HCT116 (cell line): ENCODE measurements at regions not wholly inside any gene's neighbourhood (a gene's known extent, or its start where the extent isn't known, plus 50 kb on each side); places are given as distances from the start of the nearest gene placed in this dataset.

Experiments used
- ATAC-seq: fragments of 200-7000 bp; cut with Tn5 transposase; 2 replicates; pipeline ENCODE4 v1.9.1; 2020; ENCODE audit warnings: mild to moderate bottlenecking, moderate library complexity
- BruUV-seq: library from RNA; stranded (reverse); fragments of 400-500 nt; replicated peaks from 2 replicates; lab custom pipeline; 2021; lab: Mats Ljungman, UMichigan
- CTCF ChIA-PET: fragments of 300-600 bp; sonication (Branson Sonifier 250); formaldehyde crosslinking; loops from one replicate; lab custom pipeline; 2021; ENCODE audit warnings: antibody characterized with exemption; lab: Charles Lee
- POLR2A ChIA-PET: fragments of 300-600, 350-600 bp; sonication (Branson Sonifier 250); formaldehyde crosslinking; loops from one replicate; lab custom pipeline; 2021; ENCODE audit warnings: antibody characterized with exemption; lab: Charles Lee
- RAD21 ChIA-PET, 2 experiments: fragments of 300-600 bp; sonication (Branson Sonifier 250); formaldehyde crosslinking; loops; one replicate each; lab custom pipeline; 2023; ENCODE audit warnings: low total read pairs in 2 of 2; ENCODE audit not compliant: uncharacterized antibody in 2 of 2, unreplicated experiment in 2 of 2, low non-redundant PET in 1 of 2; lab: Charles Lee
- DNase-seq: peaks from one replicate; pipeline ENCODE4 v3.0.0-alpha.2; 2010; ENCODE audit warnings: low read depth, low spot score
- H2AFZ ChIP-seq: fragments of 200-600 bp; shearing (Covaris generic), sonication (generic); 2 replicates; pipeline ENCODE4 v1.6.1; 2017; ENCODE audit warnings: low read depth, mixed run types, mixed read lengths, antibody characterized with exemption, low read length; ENCODE audit not compliant: poor library complexity, severe bottlenecking
- H3K27ac ChIP-seq: 2 replicates; pipeline ENCODE4 v1.5.1; 2012; ENCODE audit warnings: low read depth, low read length
- H3K27me3 ChIP-seq: fragments of 200-600 bp; sonication (generic); 2 replicates; pipeline ENCODE4 v1.6.1; 2016; ENCODE audit warnings: mixed run types, low read length, mixed read lengths; ENCODE audit not compliant: insufficient read depth
- H3K36me3 ChIP-seq, 2 experiments: fragments of 200-500 bp in 1 of 2; fragments of 200-600 bp in 1 of 2; sonication (Bioruptor generic) in 1 of 2; sonication (generic) in 1 of 2; 2 replicates each; pipeline versions ENCODE4 v1.5.1 to v1.6.1; 2014 to 2016; ENCODE audit warnings: low read length in 2 of 2, inconsistent platforms in 1 of 2, mixed read lengths in 1 of 2, mixed run types in 1 of 2; ENCODE audit not compliant: insufficient read depth in 2 of 2, control insufficient read depth in 1 of 2
- H3K4me1 ChIP-seq, 2 experiments: fragments of 200-600 bp in 1 of 2; sonication (generic) in 1 of 2; 2 replicates each; pipeline versions ENCODE4 v1.5.1 to v1.6.1; 2012 to 2017; ENCODE audit warnings: low read length in 2 of 2, inconsistent platforms in 1 of 2, mild to moderate bottlenecking in 1 of 2, mixed read lengths in 1 of 2, mixed run types in 1 of 2, moderate library complexity in 1 of 2; ENCODE audit not compliant: insufficient read depth in 2 of 2, control insufficient read depth in 1 of 2
- H3K4me2 ChIP-seq: fragments of 200-600 bp; sonication (generic); 2 replicates; pipeline ENCODE4 v1.6.1; 2017; ENCODE audit warnings: mixed run types, low read length, mixed read lengths
- H3K4me3 ChIP-seq, 2 experiments: fragments of 200-600 bp in 1 of 2; sonication (generic) in 1 of 2; replicated peaks in 1 of 2; 2 replicates each; pipeline ENCODE4 v1.5.1; 2011 to 2016; ENCODE audit warnings: low read length in 2 of 2, control low read depth in 1 of 2, low read depth in 1 of 2, mild to moderate bottlenecking in 1 of 2, mixed read lengths in 1 of 2, mixed run types in 1 of 2
- H3K79me2 ChIP-seq: fragments of 200-600 bp; sonication (generic); 2 replicates; pipeline ENCODE4 v1.6.1; 2017; ENCODE audit warnings: mild to moderate bottlenecking, mixed run types, low read length, moderate library complexity, mixed read lengths; ENCODE audit not compliant: insufficient read depth
- H3K9ac ChIP-seq: fragments of 200-600 bp; sonication (generic); 2 replicates; pipeline ENCODE4 v1.6.1; 2016; ENCODE audit warnings: low read length, mixed read lengths
- H3K9me2 ChIP-seq: fragments of 200-600 bp; sonication (generic), shearing (Covaris generic); 2 replicates; pipeline ENCODE4 v1.6.1; 2017; ENCODE audit warnings: mixed run types, mild to moderate bottlenecking, moderate library complexity; ENCODE audit not compliant: insufficient read depth
- H3K9me3 ChIP-seq, 2 experiments: fragments of 200-500 bp in 1 of 2; fragments of 200-600 bp in 1 of 2; sonication (Bioruptor generic) in 1 of 2; sonication (generic) in 1 of 2; 2 replicates each; pipeline ENCODE4 v1.6.1; 2014 to 2017; ENCODE audit warnings: low read length in 2 of 2, mixed read lengths in 2 of 2, inconsistent platforms in 1 of 2, low read depth in 1 of 2, mild to moderate bottlenecking in 1 of 2, mixed run types in 1 of 2, moderate library complexity in 1 of 2; ENCODE audit not compliant: control insufficient read depth in 1 of 2, insufficient read depth in 1 of 2
- H4K20me1 ChIP-seq: fragments of 200-600 bp; sonication (generic), shearing (Covaris generic); 2 replicates; pipeline ENCODE4 v1.6.1; 2017; ENCODE audit warnings: mixed run types, mild to moderate bottlenecking, moderate library complexity; ENCODE audit not compliant: insufficient read depth
- CEBPB ChIP-seq: IDR thresholded peaks from 2 replicates; pipeline ENCODE4 v1.6.1; 2012; ENCODE audit warnings: low read depth
- EZH2phosphoT487 ChIP-seq: fragments of 200-600 bp; IDR thresholded peaks from 2 replicates; pipeline ENCODE4 v1.6.1; 2018; ENCODE audit warnings: antibody characterized with exemption, borderline replicate concordance
- FOSL1 ChIP-seq: IDR thresholded peaks from 2 replicates; pipeline ENCODE4 v1.6.1; 2012; ENCODE audit warnings: low read depth
- POLR2A ChIP-seq: IDR thresholded peaks from 2 replicates; pipeline ENCODE4 v1.7.0; 2011; ENCODE audit warnings: borderline replicate concordance; ENCODE audit not compliant: insufficient read depth, insufficient read length; ENCODE audit errors: extremely low read depth
- TCF7L2 ChIP-seq: IDR thresholded peaks from 2 replicates; pipeline ENCODE4 v1.7.0; 2011; ENCODE audit warnings: borderline replicate concordance, inconsistent platforms; ENCODE audit not compliant: insufficient read depth, insufficient read length; ENCODE audit errors: extremely low read depth
- ZFX ChIP-seq: fragments of 450-650 bp; IDR thresholded peaks from 2 replicates; pipeline ENCODE4 v1.6.1; 2017
- intact Hi-C: fragments of 100-400 bp; cut with micrococcal nuclease; formaldehyde crosslinking; loops from 2 replicates; pipeline ENCODE4 v1.10.0; 2022
- TF ChIP-seq, protein P1 (sequence below): IDR thresholded peaks from 2 replicates; pipeline ENCODE4 v1.6.1; 2011; ENCODE audit warnings: mild to moderate bottlenecking, low read length, moderate library complexity; ENCODE audit not compliant: insufficient replicate concordance; ENCODE audit errors: extremely low read depth
- TF ChIP-seq, protein P2 (sequence below): IDR thresholded peaks from 2 replicates; pipeline ENCODE4 v1.6.1; 2012; ENCODE audit warnings: low read depth
- TF ChIP-seq, protein P3 (sequence below): IDR thresholded peaks from 2 replicates; pipeline ENCODE4 v1.6.1; 2012

DNA sequence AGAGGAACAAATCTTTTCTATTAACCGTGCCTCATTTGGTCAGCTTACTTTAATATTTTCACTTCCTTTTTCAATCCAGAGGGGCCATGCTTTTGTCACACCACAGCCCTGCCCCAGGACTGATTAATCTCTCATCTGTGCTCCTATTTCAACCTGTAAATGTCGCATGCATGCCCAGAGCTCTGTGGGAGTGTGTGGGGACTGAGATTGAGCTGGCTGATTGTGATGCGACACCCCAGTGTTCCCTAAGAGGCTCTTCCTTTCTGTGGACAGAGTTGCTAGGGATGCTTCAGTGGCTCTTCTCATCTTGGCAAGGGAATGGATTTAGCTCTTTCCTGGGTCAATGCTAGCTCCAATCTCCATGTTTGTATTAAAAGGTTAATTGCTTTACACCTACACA is 249.6 kb downstream of the TDRD3 start:
- TF ChIP-seq, protein P1, sequence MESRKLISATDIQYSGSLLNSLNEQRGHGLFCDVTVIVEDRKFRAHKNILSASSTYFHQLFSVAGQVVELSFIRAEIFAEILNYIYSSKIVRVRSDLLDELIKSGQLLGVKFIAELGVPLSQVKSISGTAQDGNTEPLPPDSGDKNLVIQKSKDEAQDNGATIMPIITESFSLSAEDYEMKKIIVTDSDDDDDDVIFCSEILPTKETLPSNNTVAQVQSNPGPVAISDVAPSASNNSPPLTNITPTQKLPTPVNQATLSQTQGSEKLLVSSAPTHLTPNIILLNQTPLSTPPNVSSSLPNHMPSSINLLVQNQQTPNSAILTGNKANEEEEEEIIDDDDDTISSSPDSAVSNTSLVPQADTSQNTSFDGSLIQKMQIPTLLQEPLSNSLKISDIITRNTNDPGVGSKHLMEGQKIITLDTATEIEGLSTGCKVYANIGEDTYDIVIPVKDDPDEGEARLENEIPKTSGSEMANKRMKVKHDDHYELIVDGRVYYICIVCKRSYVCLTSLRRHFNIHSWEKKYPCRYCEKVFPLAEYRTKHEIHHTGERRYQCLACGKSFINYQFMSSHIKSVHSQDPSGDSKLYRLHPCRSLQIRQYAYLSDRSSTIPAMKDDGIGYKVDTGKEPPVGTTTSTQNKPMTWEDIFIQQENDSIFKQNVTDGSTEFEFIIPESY = no peak
- TF ChIP-seq, protein P2, sequence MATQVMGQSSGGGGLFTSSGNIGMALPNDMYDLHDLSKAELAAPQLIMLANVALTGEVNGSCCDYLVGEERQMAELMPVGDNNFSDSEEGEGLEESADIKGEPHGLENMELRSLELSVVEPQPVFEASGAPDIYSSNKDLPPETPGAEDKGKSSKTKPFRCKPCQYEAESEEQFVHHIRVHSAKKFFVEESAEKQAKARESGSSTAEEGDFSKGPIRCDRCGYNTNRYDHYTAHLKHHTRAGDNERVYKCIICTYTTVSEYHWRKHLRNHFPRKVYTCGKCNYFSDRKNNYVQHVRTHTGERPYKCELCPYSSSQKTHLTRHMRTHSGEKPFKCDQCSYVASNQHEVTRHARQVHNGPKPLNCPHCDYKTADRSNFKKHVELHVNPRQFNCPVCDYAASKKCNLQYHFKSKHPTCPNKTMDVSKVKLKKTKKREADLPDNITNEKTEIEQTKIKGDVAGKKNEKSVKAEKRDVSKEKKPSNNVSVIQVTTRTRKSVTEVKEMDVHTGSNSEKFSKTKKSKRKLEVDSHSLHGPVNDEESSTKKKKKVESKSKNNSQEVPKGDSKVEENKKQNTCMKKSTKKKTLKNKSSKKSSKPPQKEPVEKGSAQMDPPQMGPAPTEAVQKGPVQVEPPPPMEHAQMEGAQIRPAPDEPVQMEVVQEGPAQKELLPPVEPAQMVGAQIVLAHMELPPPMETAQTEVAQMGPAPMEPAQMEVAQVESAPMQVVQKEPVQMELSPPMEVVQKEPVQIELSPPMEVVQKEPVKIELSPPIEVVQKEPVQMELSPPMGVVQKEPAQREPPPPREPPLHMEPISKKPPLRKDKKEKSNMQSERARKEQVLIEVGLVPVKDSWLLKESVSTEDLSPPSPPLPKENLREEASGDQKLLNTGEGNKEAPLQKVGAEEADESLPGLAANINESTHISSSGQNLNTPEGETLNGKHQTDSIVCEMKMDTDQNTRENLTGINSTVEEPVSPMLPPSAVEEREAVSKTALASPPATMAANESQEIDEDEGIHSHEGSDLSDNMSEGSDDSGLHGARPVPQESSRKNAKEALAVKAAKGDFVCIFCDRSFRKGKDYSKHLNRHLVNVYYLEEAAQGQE = no peak
- TF ChIP-seq FOSL1 (no peak), TCF7L2 (no peak), POLR2A (no peak), ZFX (no peak), EZH2phosphoT487 (no peak), CEBPB (no peak)
- TF ChIP-seq, protein P3, sequence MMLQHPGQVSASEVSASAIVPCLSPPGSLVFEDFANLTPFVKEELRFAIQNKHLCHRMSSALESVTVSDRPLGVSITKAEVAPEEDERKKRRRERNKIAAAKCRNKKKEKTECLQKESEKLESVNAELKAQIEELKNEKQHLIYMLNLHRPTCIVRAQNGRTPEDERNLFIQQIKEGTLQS = no peak
- DNase-seq (no peak), ATAC-seq (no peak)
- ChIA-PET POLR2A (no interaction called here), RAD21 (no interaction called here), CTCF (no interaction called here)
- H3K27ac ChIP-seq = no peak overlapping the region
- H3K79me2 ChIP-seq = no peaks in the 10 kb centered on the region
- H3K4me1 ChIP-seq = no peaks in the 10 kb centered on the region
- no peak overlapping the region for H3K4me2 ChIP-seq
- H3K4me3 ChIP-seq = no peak overlapping the region
- H3K27me3 ChIP-seq = no peaks in the 10 kb centered on the region
- H3K9me2 ChIP-seq = no peaks in the 10 kb centered on the region
- intact Hi-C loops = no loop called here
- H3K36me3 ChIP-seq = no peaks in the 10 kb centered on the region
- H3K9ac ChIP-seq = no peak overlapping the region
- no peaks in the 10 kb centered on the region for H3K9me3 ChIP-seq
- H2AFZ ChIP-seq = no peak overlapping the region
- BruUV-seq = no TSS peak
- H4K20me1 ChIP-seq = no peaks in the 10 kb centered on the region
